NCI-H2196 treated with DMSO at 0.1 percent for 48 hours (cell line): ENCODE measurements at regions not wholly inside any gene's neighbourhood (a gene's known extent, or its start where the extent isn't known, plus 50 kb on each side); places are given as distances from the start of the nearest gene placed in this dataset.

Experiments
- DNase-seq: peaks from one replicate; lab custom pipeline; 2025; ENCODE audit not compliant: unreplicated experiment; lab: John Stamatoyannopoulos, UW

DNA sequence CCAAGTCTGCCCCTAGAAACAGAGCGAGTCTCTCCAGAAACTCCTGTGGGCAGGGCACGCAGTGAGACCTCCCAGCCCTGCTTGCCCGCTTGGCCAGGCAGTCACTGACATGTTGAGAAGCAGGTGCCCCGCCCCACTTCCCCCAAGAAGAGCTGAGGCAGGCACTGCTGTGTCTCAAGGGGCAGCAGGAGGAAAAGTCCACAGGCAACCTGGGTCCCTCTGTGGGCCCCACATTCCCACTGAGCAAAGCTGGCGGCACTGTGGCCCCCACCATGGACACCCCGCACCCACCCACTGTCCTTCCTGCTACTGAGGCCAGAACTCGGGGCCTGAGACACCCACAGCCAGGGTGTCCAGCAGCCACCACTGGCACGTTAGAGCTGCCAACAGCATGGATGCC lies 137.3 kb upstream of the NKX1-1 start:
- no peak for DNase-seq

DNA sequence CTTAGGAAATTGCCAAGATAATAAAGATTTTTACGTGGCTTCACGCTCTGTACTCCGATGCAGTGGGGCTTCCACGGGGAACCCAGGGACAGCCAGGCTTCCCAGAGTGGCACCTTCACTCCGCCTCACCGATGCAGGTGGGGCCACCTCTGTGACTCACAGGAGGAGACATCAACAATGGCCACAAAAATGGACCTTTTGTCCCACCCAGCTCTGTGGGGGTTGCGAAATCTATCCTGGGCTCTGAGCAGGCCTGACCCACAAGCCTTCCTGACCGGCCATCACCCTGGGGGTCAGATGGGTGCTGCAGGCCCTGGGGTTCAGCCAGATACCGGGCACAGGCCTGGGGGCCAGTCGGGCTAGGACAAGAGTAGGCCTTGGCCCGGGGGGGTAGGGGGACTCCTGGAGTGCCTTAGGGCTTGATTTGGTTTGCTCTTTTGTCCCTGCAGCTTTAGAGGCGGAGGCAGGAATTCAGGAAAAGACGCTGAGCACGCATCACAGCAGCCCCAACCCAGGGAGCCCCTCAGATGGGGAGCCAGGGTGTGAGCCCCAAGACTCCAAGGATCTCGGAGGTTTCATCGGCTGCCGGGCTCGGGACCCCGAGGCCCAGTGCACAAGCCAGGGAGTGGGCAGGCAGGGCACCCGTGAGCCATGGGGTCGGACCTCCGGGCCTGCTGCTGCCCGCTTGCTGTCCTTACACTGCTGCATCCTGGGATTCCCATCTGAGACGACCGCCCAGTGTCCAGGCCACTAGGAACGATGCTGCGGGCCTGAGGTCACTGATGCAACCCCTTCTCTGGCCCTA lies 136.5 kb upstream of the NKX1-1 start:
- DNase-seq, result no peak

DNA sequence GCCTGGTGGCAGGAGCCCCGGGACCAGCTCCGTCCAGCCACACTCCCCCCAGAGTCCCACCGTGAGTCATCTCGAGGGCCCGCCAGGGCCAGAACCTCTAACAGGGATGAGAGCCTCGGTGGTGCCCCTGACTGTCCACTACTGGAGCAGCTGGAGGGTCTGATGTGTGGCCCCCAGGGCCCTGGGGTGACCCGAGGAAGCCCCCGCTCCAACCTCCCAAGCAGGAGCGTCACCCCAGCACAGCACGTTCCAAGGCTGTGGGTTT lies 135.9 kb upstream of the NKX1-1 start:
- no peak for DNase-seq

DNA sequence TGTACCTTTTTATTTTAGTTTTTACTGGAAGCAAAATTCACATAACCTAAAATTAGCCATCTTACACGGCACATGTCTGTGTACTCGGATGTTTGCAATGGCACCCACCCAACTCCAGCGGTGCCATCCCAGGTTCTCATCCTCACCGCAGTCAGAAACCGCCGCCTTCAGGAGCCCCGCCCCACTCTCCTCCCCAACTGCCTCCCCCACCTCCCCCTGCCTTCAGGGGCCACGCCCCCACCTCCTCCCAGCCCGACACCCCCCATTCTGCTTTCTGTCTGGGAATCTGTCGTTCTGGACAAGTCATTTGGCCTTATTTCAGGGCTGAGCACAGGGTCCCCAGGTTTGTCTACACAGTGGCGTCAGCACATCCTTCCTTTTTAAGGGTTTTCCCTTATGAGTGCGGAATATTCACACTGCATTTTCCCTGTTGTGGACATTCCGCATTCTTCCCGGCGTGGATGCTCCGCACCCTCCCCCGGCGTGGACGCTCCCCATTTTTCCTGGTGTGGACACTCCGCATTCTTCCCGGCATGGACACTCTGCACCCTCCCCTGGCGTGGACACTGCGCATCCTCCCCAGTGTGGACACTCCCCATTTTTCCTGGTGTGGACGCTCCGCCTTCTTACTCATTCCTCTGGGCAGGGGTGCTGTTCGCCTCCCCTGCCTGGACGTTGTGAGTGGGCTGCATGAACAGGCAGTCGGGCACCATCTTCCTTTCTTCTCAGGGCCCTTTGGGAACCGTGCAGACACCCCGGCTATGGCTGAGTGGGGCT lies 135.4 kb upstream of the NKX1-1 start:
- no peak for DNase-seq

DNA sequence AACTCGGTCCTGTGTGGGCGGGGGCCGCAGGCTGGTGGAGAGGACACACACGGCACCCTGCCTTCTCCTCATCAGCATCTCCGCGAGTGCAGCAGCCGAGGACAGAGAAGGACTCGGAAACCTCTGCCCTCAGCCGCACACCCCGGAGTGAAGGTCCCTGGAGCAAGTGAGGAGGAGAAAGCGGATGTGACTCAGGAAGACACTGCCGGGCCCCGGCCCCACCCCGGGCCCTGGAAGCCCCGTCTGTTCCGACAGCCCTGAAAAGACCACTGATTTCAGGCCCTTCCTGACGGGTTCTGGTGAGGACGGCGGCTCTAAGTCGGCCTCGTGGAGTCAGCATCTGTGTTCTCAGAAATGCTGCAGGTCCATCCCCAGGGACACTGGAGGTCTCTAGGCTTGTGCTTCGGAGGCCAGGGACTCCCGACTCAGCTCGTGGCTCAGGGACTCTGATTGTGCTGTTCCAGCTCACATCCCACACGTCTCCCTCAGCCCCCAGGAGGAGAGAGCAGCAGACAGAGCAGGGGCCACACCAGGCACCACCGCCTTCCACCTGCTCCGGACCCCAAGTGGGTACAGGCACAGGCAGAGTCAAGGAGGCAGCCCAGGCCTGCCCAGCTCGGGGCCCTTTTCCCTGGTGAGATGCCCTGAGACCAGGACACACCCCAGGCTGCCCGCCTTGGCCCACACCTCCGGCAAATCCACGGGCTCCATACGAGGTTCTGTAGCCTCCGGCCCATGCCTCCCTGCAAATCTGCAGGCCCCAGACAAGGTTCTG lies 134.5 kb upstream of the NKX1-1 start:
- no peak for DNase-seq

DNA sequence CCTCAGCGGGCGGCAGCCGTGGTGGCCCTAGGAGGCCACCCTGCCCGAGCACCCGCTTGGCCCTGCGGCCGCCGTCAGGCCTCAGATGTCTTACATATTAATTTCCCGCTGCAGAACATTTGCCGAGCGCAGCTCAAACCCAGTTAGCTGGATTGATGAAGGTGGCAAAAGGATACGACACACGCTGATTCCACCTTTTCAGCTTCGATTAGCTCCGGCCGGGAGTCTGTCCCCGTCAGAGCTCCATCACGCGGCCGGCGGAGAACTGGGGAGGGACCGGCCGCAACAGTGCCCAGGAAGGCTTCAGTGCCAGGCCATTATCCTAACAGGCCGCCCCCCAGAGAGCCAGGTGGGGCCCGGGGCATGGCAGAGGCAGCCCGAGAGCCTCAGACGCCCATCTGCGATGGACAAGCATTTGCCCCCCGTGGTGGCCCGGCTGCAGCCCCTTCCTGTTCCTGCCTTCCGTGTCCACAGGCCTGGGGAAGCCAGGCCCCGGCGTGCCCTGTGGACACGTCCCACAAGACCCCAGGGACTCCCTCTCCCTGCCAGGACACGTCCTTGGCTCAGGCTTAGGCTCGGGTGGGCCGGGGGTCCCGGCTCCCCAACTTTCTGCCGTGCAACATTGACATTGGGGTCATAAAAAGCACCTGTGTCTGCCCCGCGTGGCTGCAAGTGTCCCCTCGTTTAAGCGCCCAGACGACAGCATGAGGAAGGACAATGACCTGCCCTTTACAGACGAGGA lies 133.8 kb upstream of the NKX1-1 start:
- DNase-seq, result no peak

DNA sequence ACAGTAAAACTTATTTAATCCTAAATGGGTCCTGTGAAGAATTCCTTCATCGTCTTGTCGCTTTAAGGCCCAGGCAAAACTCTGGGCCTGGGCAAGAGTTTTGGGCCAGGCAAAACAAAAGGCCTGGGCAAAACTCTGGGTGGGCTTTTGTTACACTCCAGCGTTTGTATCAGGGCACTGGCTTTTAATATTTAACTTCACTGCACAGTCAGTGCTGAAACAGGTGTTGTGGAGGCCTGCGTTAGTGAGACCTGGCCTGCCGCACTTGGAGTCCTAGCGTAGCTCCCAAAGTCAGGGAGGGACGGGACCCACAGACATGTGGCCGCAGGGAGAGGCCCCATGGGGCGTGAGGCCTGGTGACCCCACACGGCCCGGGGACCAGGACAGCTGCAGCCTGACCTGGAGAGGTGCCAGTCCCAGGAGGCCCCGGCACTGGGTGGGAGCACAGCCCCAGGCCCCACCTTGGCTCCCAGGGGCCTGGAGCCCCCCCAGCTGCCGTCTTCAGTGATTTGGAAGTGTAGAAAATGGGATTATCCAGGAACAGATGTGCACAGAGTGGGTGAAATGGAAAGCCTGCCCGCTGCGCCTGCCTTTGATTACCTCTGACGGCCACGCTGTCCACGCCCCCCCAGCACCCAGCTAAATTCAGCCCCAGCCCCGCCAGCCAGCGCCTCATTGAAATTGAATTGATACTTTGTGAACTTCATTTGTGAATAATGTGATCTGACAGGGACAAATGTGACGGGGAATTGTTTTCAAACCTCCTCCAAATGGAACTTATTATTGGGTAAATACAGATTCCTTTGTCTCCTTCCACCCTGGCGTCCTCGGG lies 132.9 kb upstream of the NKX1-1 start:
- DNase-seq, result no peak

DNA sequence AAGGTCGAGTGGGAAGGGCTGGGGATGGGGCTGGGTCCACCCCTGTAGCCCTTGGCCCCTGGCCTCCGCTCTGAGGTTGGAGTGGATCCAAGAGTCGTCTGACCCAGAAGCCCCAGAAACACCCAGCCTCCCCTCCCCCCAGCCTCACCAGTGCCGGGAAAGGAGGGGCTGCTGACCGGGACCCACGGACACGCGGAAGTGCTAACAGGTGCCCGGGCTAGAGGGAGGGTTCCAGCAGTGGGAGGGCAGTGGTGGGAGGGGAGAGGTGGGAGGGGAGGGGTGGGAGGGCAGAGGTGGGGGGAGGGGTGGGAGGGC lies 131.8 kb upstream of the NKX1-1 start:
- no peak for DNase-seq

DNA sequence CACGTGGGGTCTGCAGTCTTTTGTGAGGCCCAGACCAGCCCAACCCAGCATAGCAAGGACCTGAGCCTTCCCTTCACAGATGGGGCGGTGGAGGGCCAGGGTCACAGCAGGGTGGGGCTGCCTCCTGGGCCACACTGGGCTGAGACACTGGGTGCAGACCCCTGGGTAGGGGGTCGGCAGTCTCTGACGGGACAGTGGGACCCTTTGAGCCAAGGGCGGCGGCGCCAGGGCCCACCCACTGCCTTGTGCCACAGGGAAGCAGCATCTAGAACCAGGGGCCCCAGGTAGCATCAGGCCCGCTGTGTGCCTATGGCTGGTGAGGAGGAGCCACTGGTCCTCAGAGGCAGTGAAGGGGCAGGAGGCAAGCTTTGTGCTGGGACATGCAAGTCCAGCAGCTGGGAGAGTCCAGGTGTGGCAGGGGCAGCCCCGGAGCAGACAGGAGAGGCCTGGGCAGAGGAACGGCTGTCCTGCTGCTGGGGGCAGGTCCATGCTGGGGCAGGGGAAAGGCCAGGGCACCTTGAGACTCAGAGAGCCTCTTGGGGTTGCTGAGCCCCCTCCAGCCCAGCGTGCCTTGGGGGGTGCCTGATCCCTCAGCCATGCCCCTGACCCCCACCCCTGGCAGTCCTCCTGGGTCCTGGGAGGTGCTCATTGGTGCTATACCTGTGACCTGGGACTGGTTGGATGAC lies 131.3 kb upstream of the NKX1-1 start:
- no peak for DNase-seq

DNA sequence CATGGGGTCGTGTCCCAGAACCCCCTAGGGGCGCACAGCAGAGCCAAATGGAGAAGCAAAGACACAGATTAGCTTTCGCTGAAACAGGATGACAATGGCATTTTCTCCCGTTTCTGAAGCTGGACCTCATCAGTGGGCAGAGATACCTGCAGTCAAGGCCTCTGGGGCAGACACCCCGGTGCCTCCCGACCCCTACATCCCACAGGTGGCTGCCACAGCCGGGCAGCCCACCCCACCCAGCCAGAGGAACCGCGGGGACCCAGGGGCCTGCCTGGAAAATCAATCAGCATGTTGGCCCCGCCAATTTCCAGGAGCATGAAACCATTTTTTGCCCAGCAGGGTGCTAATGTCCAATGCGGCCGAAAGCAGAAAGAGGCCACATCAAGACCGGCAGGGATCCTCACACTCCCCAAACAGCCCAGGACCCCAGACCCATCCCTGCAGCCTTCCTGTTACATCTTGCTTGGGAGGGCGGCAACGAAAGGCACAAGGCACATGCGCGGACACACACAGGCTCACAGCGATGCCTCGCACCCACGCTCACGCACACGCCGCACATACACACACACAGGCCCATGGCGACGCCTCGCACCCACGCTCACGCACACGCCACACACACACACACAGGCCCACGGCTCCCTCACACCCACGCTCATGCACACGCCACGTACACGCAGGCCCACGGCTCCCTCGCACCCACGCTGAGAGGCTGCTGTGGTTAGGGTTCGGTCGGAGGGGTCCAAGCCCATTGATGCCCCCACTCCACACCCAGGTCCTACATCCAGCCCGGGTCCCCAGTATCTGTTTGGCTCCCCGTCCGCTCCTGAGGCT lies 130.6 kb upstream of the NKX1-1 start:
- DNase-seq, result no peak

DNA sequence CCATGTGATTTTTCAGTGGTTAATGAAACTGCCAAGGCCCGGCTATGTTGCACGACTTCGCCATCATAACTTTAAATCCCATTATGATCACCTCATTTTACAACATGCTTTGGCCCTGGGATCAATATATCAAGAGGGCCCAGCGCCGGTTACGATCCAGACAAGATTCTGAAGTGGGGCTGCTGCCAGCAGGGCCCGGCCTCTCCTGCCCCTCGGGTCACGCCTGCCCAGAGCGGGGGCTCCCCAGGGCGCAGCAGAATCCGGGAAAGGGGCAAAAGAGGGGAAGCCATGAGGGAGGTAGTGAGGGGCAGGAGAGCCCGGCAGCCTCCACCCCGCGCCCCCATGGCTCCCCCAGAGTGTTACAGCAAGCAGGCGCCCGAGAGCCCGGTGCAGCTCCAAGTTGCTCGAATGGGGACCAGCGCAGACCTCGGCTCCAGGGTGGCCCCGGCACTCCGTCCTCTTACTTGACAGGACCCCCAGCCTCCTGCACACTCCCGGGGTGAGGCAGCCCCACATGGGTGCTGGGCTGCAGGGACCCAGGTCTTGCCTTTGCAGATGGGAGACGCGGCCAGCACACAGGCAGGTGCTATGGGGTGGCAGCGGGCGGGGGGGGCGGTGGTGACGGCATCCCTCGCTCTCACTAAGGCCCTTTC lies 129.8 kb upstream of the NKX1-1 start:
- DNase-seq, result no peak

DNA sequence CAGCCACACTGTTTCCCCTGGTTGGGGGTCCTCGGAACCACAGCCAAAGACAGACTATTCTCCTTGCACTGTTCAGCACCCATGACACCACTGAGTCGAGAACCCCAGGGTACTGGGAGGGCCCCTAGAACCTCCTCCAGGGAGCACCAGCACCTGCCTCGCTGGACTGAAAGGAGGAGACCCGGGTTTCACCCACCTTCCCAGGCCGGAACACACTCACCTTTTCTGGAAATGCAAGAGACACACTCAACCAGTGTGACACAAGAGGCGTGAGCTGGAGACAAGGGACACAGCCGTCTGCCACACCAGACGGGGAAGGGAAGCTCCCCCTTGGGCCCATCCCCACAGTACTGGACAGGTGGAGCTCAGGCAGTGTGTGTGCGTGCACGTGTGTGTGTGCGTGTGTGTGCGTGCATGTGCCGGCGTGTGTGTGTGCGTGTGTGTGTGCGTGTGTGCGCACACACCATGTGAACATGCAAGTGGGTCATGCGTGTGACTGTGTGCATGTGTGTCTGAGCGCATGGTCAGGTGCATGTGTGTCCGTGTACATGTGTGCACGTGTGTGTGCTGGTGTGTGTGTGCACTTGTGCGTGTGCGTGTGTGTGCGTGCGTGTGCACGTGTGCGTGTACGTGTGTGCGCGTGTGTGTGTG lies 128.8 kb upstream of the NKX1-1 start:
- no peak for DNase-seq

DNA sequence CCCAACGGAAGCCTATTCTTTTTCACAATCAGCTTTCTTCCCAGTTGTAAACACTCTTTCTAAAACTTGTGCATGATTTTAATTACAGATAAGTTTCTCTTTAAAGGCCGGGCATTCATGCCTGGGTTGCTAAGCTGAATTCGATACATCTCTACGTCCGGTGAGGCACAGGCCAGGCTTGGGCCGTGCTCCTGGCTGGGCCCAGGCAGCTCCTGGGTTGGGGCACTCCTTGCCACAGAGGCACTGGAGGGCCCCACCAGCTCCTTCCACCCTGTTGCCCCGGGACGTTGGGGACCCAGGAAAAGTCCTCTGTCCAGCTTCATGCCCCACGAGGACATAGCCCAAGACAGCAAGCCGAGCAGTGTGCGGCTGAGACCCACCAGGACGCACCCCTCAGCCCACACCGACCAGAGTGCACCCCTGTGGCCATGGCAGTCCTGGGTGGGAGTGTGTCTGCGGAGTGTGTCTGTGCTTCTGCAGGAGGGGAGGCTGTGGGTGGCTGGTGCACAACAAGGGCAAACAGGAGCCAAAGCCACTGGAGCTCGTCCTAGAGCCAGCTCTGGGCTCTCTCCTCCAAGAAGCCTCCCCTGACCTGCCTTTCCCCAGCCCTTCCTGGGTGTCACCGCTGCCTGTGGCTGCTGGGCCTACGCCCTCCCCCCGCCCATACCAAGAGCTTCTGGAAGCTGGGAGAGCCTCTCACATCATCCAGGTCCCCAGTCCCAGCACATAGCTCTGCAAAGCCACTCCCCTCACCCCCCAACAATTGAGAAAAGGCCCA lies 128.0 kb upstream of the NKX1-1 start:
- DNase-seq, result no peak

DNA sequence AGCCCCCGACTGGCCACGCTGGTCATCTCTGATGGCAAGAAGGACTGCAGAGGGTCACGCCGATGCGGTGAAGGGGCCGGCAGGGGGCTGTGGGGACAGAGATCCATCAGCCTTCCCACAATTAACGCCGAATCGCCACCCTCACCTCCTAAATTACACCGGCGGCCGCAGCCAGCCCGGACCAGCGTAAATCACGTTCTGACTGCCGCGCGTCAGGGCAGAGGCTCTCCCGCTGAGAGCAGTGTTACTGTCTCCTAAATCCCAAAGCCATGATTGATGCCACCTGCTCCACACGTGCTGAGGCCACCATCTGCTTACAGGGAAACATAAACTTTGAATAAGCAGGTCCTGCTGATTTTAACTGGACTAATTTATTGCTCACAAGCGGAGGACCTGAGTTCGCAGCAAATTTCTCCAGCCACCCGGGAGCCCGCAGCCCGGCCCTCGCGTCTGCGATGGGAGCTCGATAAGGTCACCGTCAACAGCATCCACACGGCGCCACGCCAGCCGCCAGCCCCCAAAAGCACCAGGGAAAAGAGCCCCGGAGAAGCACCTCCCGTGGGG lies 127.3 kb upstream of the NKX1-1 start:
- DNase-seq, result no peak

DNA sequence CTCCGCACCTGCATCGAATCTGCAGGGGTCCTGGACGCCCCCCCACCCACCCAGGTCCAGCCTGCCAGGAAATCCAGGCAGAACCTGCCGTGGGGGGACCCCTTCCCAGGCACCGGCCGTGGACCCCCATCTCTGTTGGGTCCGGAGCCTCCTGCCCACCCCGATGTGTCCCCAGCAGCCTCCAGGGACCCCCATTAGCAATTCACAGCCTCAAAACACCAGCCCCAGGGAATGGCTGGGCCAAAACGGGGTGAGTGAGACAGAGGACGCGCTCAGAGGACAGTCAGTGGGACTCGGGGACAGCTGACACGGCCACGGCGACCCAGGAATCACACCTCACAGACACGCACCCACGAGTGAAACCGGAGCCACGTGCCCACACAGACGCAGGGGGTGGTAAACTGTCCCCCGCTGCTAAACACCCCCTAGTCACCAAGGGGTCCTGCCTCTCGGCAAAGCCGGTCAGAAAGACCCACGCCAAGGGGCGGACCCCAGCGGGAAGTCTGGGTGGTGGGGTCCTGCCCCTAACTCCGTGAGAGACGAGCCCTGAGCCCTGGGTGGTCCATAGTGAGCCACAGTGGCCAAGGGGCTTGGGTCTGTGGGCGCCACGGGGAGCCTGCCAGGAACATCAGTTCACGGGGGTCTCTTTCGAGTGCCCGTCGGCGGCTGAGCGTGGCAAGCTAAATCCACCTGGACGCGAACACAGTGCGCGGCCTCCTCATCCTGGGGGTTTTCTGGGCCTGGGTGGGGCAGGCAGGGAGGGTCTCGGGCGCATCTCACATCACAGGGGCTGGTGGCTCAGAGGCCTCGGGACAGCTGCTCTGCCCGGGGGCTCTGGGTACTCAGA lies 126.5 kb upstream of the NKX1-1 start:
- no peak for DNase-seq
